Endothelial cell (in vitro differentiated cells): ENCODE measurements at regions not wholly inside any gene's neighbourhood (a gene's known extent, or its start where the extent isn't known, plus 50 kb on each side); places are given as distances from the start of the nearest gene placed in this dataset.

Experiments used
- DNase-seq: peaks from one replicate; pipeline ENCODE4 v3.0.0; 2021; ENCODE audit warnings: low spot score
- H3K27ac Mint-ChIP-seq: one replicate; pipeline ENCODE4 v1.8.0; 2021; ENCODE audit warnings: mixed read lengths, inconsistent platforms; ENCODE audit not compliant: unreplicated experiment
- H3K27me3 Mint-ChIP-seq: one replicate; pipeline ENCODE4 v1.8.0; 2021; ENCODE audit warnings: mild to moderate bottlenecking, moderate library complexity, mixed read lengths, inconsistent platforms; ENCODE audit not compliant: unreplicated experiment
- H3K36me3 Mint-ChIP-seq: one replicate; pipeline ENCODE4 v1.8.0; 2021; ENCODE audit warnings: mild to moderate bottlenecking, low read depth, mixed read lengths, inconsistent platforms; ENCODE audit not compliant: unreplicated experiment
- H3K4me1 Mint-ChIP-seq: one replicate; pipeline ENCODE4 v1.8.0; 2021; ENCODE audit warnings: mild to moderate bottlenecking, mixed read lengths, inconsistent platforms; ENCODE audit not compliant: unreplicated experiment
- H3K4me3 Mint-ChIP-seq: one replicate; pipeline ENCODE4 v1.8.0; 2021; ENCODE audit warnings: mild to moderate bottlenecking, mixed read lengths, inconsistent platforms; ENCODE audit not compliant: unreplicated experiment
- H3K9me3 Mint-ChIP-seq: one replicate; pipeline ENCODE4 v1.8.0; 2021; ENCODE audit warnings: mixed read lengths, inconsistent platforms; ENCODE audit not compliant: unreplicated experiment
- CTCF ChIP-seq: fragments of 200-600 bp; sonication (generic); IDR thresholded peaks from one replicate; pipeline ENCODE4 v1.5.0; 2021; ENCODE audit warnings: antibody characterized with exemption; ENCODE audit not compliant: unreplicated experiment

GRCh38 chr2:183349091-183349490 is 224.8 kb downstream of the NUP35 start:
- DNase-seq: no peak
- Mint-ChIP-seq H3K9me3 (no peaks in the 10 kb centered on the region), H3K4me1 (peaks cover 10% of the 10 kb centered on the region), H3K27me3 (no peaks in the 10 kb centered on the region), H3K27ac (no peak overlapping the region), H3K36me3 (no peaks in the 10 kb centered on the region), H3K4me3 (no peak overlapping the region)
- no peak for TF ChIP-seq CTCF

- no peaks in the 10 kb centered on the region for H3K4me1 Mint-ChIP-seq
- no peak overlapping the region for H3K4me3 Mint-ChIP-seq
- no peak for DNase-seq
- no peaks in the 10 kb centered on the region for H3K9me3 Mint-ChIP-seq
- no peaks in the 10 kb centered on the region for H3K36me3 Mint-ChIP-seq
- no peak overlapping the region for H3K27ac Mint-ChIP-seq
- H3K27me3 Mint-ChIP-seq: peaks cover 2% of the 10 kb centered on the region
- no peak for TF ChIP-seq CTCF
Measured at GRCh38 chr2:183359867-183360266, 235.6 kb downstream of the NUP35 start.

GRCh38 chr2:183371545-183371944 is 247.3 kb downstream of the NUP35 start:
- no peaks in the 10 kb centered on the region for H3K36me3 Mint-ChIP-seq
- H3K4me3 Mint-ChIP-seq: no peak overlapping the region
- no peaks in the 10 kb centered on the region for H3K9me3 Mint-ChIP-seq
- no peaks in the 10 kb centered on the region for H3K27me3 Mint-ChIP-seq
- TF ChIP-seq CTCF: no peak
- no peak overlapping the region for H3K27ac Mint-ChIP-seq
- H3K4me1 Mint-ChIP-seq: no peaks in the 10 kb centered on the region
- DNase-seq: no peak

- H3K36me3 Mint-ChIP-seq: no peaks in the 10 kb centered on the region
- no peaks in the 10 kb centered on the region for H3K4me1 Mint-ChIP-seq
- no peak for DNase-seq
- no peaks in the 10 kb centered on the region for H3K9me3 Mint-ChIP-seq
- H3K27me3 Mint-ChIP-seq: no peaks in the 10 kb centered on the region
- no peak overlapping the region for H3K4me3 Mint-ChIP-seq
- no peak for TF ChIP-seq CTCF
- H3K27ac Mint-ChIP-seq: no peak overlapping the region
Measured at GRCh38 chr2:183375821-183376220, 251.6 kb downstream of the NUP35 start.

GRCh38 chr2:183383854-183384253 is 259.6 kb downstream of the NUP35 start:
- no peak for DNase-seq
- H3K36me3 Mint-ChIP-seq: no peaks in the 10 kb centered on the region
- H3K27ac Mint-ChIP-seq: no peak overlapping the region
- no peaks in the 10 kb centered on the region for H3K27me3 Mint-ChIP-seq
- H3K4me1 Mint-ChIP-seq: no peaks in the 10 kb centered on the region
- peaks cover 4% of the 10 kb centered on the region for H3K9me3 Mint-ChIP-seq
- TF ChIP-seq CTCF: no peak
- H3K4me3 Mint-ChIP-seq: no peak overlapping the region
